Adrenal gland (tissue), 9 donors: ENCODE measurements at regions not wholly inside any gene's neighbourhood (a gene's known extent, or its start where the extent isn't known, plus 50 kb on each side); places are given as distances from the start of the nearest gene placed in this dataset.

Experiments used
- DNase-seq, 7 donors: peaks; one replicate each; pipeline ENCODE4 v3.0.0-alpha.2; 2019 to 2020
- H3K27ac ChIP-seq, 5 donors: fragments of 200-600 bp; sonication (generic) in 4 of 5; 1 replicate in 3 of 5; 2 replicates in 2 of 5; pipeline versions ENCODE4 v1.5.1 to v1.8.0; 2016 to 2020; ENCODE audit warnings: mild to moderate bottlenecking in 1 of 5
- H3K27me3 ChIP-seq: fragments of 200-600 bp; 2 replicates; pipeline ENCODE4 v1.8.0; 2021
- H3K36me3 ChIP-seq, 2 donors: fragments of 200-600 bp; replicated peaks in 1 of 2; 1 replicate in 1 of 2; 2 replicates in 1 of 2; pipeline versions ENCODE4 v1.5.1 to v1.8.0; 2018 to 2022
- H3K4me1 ChIP-seq, 2 donors: fragments of 200-600 bp; replicated peaks in 1 of 2; 1 replicate in 1 of 2; 2 replicates in 1 of 2; pipeline versions ENCODE4 v1.5.1 to v1.8.0; 2018 to 2021
- H3K4me3 ChIP-seq, 4 donors: fragments of 200-600 bp; sonication (generic) in 3 of 4; one replicate each; pipeline ENCODE4 v1.5.1; 2016 to 2018
- H3K9me3 ChIP-seq, 3 donors: fragments of 200-600 bp; sonication (generic) in 1 of 3; replicated peaks in 1 of 3; 1 replicate in 2 of 3; 2 replicates in 1 of 3; pipeline versions ENCODE4 v1.5.1 to v1.8.0; 2016 to 2021
- CTCF ChIP-seq, 6 experiments: fragments of 450-650 bp in 4 of 6; fragments of 200-600 bp in 2 of 6; sonication (generic) in 1 of 6; IDR thresholded peaks; 1 replicate in 5 of 6; 2 replicates in 1 of 6; pipeline versions ENCODE4 v1.5.1 to v1.8.0; 2016 to 2021; ENCODE audit warnings: antibody characterized with exemption in 6 of 6, mild to moderate bottlenecking in 2 of 6, moderate library complexity in 1 of 6
- POLR2A ChIP-seq, 2 donors: fragments of 450-650 bp; IDR thresholded peaks; one replicate each; pipeline ENCODE4 v1.6.1; 2017; ENCODE audit warnings: antibody characterized with exemption in 2 of 2, mild to moderate bottlenecking in 2 of 2, moderate library complexity in 1 of 2
- WGBS, 4 donors: extraction: QIAGEN DNeasy Blood & Tissue Kit in 2 of 4; methylation state at CpG; one replicate each; pipeline versions ENCODE4 v1.1.5 to v1.1.7; 2013 to 2017; 5-methylcytosine and 5-hydroxymethylcytosine counted together
- intact Hi-C, 2 donors: fragments of 100-400 bp; cut with DNase I; formaldehyde crosslinking; loops; one replicate each; pipeline versions ENCODE4 v1.14.1 to v1.15.0; 2022 to 2023
- donor health status: healthy with polysubstance abuse.
- donor health status: Bipolar disorder and iron deficiency.
- donor health status: DM: yes; HTN: yes; CAD: no.
- donor health status: DM: no; HTN: no; CAD: no.
- donor health status: DM: no; HTN: no; CAD: no.

- TF ChIP-seq POLR2A (IDR thresholded peaks at IDR 0.05) = no peak
- no peak for TF ChIP-seq CTCF (IDR thresholded peaks at IDR 0.05)
- DNase-seq = no peak
- Histone ChIP-seq H3K27me3 (no peaks in the 10 kb centered on the region), H3K36me3 (no peaks in the 10 kb centered on the region), H3K27ac (no peak overlapping the region), H3K4me1 (no peaks in the 10 kb centered on the region), H3K4me3 (no peak overlapping the region), H3K9me3 (no peaks in the 10 kb centered on the region)
- WGBS, 4 donors = 87 to 91% (median 88%) methylated on average over 9 of the region's 9 CpGs
- intact Hi-C loops = no loop called here
Observed at GRCh38 chr6:1253816-1254215, 58.1 kb upstream of the FOXQ1 start.

- H3K4me1 ChIP-seq = no peaks in the 10 kb centered on the region
- DNase-seq = no peak
- H3K27me3 ChIP-seq = no peaks in the 10 kb centered on the region
- H3K4me3 ChIP-seq = no peak overlapping the region
- TF ChIP-seq POLR2A (IDR thresholded peaks at IDR 0.05) (no peak), CTCF (IDR thresholded peaks at IDR 0.05) (no peak)
- intact Hi-C loops = no loop called here
- H3K9me3 ChIP-seq = no peaks in the 10 kb centered on the region
- WGBS, 4 donors = 69 to 79% (median 76%) methylated on average over 13 of the region's 13 CpGs
- no peak overlapping the region for H3K27ac ChIP-seq
- H3K36me3 ChIP-seq = no peaks in the 10 kb centered on the region
Observed at GRCh38 chr6:1251198-1252155, 60.4 kb upstream of the FOXQ1 start.

GRCh38 chr6:1250489-1251197 is 61.3 kb upstream of the FOXQ1 start:
- Histone ChIP-seq H3K27me3 (no peaks in the 10 kb centered on the region), H3K9me3 (no peaks in the 10 kb centered on the region), H3K36me3 (no peaks in the 10 kb centered on the region), H3K27ac (no peak overlapping the region), H3K4me3 (no peak overlapping the region), H3K4me1 (no peaks in the 10 kb centered on the region)
- intact Hi-C loops = no loop called here
- DNase-seq = no peak
- WGBS, 4 donors = 68 to 77% (median 76%) methylated on average over 8 to 12 of the region's 12 CpGs
- TF ChIP-seq CTCF (IDR thresholded peaks at IDR 0.05) (no peak), POLR2A (IDR thresholded peaks at IDR 0.05) (no peak)

- H3K9me3 ChIP-seq = no peaks in the 10 kb centered on the region
- no peaks in the 10 kb centered on the region for H3K36me3 ChIP-seq
- H3K27ac ChIP-seq = no peak overlapping the region
- WGBS, 4 donors = 79 to 92% (median 82%) methylated on average over 3 of the region's 3 CpGs
- no peak overlapping the region for H3K4me3 ChIP-seq
- intact Hi-C loops = no loop called here
- no peaks in the 10 kb centered on the region for H3K4me1 ChIP-seq
- no peak for DNase-seq
- no peaks in the 10 kb centered on the region for H3K27me3 ChIP-seq
- TF ChIP-seq CTCF (IDR thresholded peaks at IDR 0.05) (no peak), POLR2A (IDR thresholded peaks at IDR 0.05) (no peak)
Observed at GRCh38 chr6:1247894-1248293, 64.0 kb upstream of the FOXQ1 start.
